GM12878 (cell line): ENCODE measurements at regions not wholly inside any gene's neighbourhood (a gene's known extent, or its start where the extent isn't known, plus 50 kb on each side); places are given as distances from the start of the nearest gene placed in this dataset.

Source experiments
- CBFB ChIP-seq: IDR thresholded peaks from 2 replicates; pipeline ENCODE4 v1.6.1; 2016; ENCODE audit warnings: antibody characterized with exemption, low read depth
- CEBPB ChIP-seq, 2 experiments: fragments of 150-350 bp in 1 of 2; IDR thresholded peaks; 2 replicates each; pipeline ENCODE4 v1.6.1; 2012 to 2014; ENCODE audit warnings: low read depth in 2 of 2, low read length in 2 of 2, borderline replicate concordance in 1 of 2, inconsistent platforms in 1 of 2
- CHD4 ChIP-seq: fragments of 200-600 bp; sonication (generic); IDR thresholded peaks from 2 replicates; pipeline ENCODE4 v1.6.1; 2016; ENCODE audit warnings: mild to moderate bottlenecking
- CTCF ChIP-seq, 3 experiments: IDR thresholded peaks in 2 of 3; conservative IDR thresholded peaks in 1 of 3; 2 replicates each; pipeline ENCODE4 v1.5.1; 2011; ENCODE audit warnings: low read depth in 3 of 3, low read length in 3 of 3, mild to moderate bottlenecking in 3 of 3, control low read depth in 2 of 3, moderate library complexity in 2 of 3, inconsistent platforms in 1 of 3, mixed read lengths in 1 of 3; ENCODE audit not compliant: control insufficient read depth in 2 of 3, insufficient read depth in 1 of 3; ENCODE audit errors: extremely low read depth in 1 of 3
- ETV6 ChIP-seq, 2 experiments: fragments of 450-650 bp in 1 of 2; IDR thresholded peaks in 1 of 2; conservative IDR thresholded peaks in 1 of 2; 2 replicates each; pipeline ENCODE4 v1.6.1; 2014; ENCODE audit warnings: antibody characterized with exemption in 1 of 2, borderline replicate concordance in 1 of 2, low read depth in 1 of 2, mild to moderate bottlenecking in 1 of 2, moderate library complexity in 1 of 2
- EZH2 ChIP-seq: IDR thresholded peaks from 2 replicates; pipeline ENCODE4 v1.6.1; 2012; ENCODE audit warnings: low read depth, mild to moderate bottlenecking, control low read depth, inconsistent platforms, low read length, borderline replicate concordance; ENCODE audit not compliant: control insufficient read depth
- NFYB ChIP-seq: IDR thresholded peaks from 2 replicates; pipeline ENCODE4 v1.6.1; 2011; ENCODE audit warnings: low read depth, mild to moderate bottlenecking, low read length, improper control_type of control experiment, moderate library complexity; ENCODE audit not compliant: insufficient read depth
- NR2C2 ChIP-seq: IDR thresholded peaks from 2 replicates; pipeline ENCODE4 v1.6.1; 2011; ENCODE audit warnings: borderline replicate concordance, low read depth; ENCODE audit not compliant: control insufficient read depth, insufficient read length
- RAD21 ChIP-seq: IDR thresholded peaks from 2 replicates; pipeline ENCODE4 v1.6.1; 2011; ENCODE audit warnings: mild to moderate bottlenecking, low read depth, low read length, moderate library complexity; ENCODE audit not compliant: insufficient read depth
- REST ChIP-seq: IDR thresholded peaks from 2 replicates; pipeline ENCODE4 v1.6.1; 2012; ENCODE audit warnings: mild to moderate bottlenecking, low read depth, low read length
- SRF ChIP-seq, 2 experiments: IDR thresholded peaks; 2 replicates each; pipeline ENCODE4 v1.6.1; 2011; ENCODE audit warnings: low read depth in 2 of 2, low read length in 2 of 2, mild to moderate bottlenecking in 1 of 2, moderate library complexity in 1 of 2
- ZBTB33 ChIP-seq: fragments of 450-650 bp; IDR thresholded peaks from 2 replicates; pipeline ENCODE4 v1.6.1; 2017; ENCODE audit warnings: mild to moderate bottlenecking
- ZNF592 ChIP-seq: fragments of 450-650 bp; IDR thresholded peaks from 2 replicates; pipeline ENCODE4 v1.6.1; 2017; ENCODE audit warnings: mild to moderate bottlenecking, moderate library complexity

- TF ChIP-seq CTCF (IDR thresholded peaks at IDR 0.05 in 2 of 3, conservative IDR thresholded peaks at IDR 0.05 in 1 of 3; ENCODE audit: control insufficient read depth in 2 of 3, extremely low read depth in 1 of 3, insufficient read depth in 1 of 3, low read depth in 3 of 3, low read length in 3 of 3) = no peak
- no peak for TF ChIP-seq SRF (IDR thresholded peaks at IDR 0.05; ENCODE audit: low read depth in 2 of 2, low read length in 2 of 2)
- no peak for TF ChIP-seq ZBTB33
- no peak for TF ChIP-seq RAD21
- TF ChIP-seq ETV6 (conservative IDR thresholded peaks at IDR 0.05 in 1 of 2, IDR thresholded peaks at IDR 0.05 in 1 of 2; ENCODE audit: borderline replicate concordance in 1 of 2, low read depth in 1 of 2) = no peak
- TF ChIP-seq CEBPB (IDR thresholded peaks at IDR 0.05; ENCODE audit: borderline replicate concordance in 1 of 2, low read depth in 2 of 2, low read length in 2 of 2) = no peak
- TF ChIP-seq EZH2 = no peak
- TF ChIP-seq NR2C2 = no peak
- no peak for TF ChIP-seq CHD4
- TF ChIP-seq REST = no peak
- no peak for TF ChIP-seq ZNF592
- TF ChIP-seq NFYB = no peak
- no peak for TF ChIP-seq CBFB
These were observed 1364.9 kb upstream of the MIR17HG start for GRCh38 chr13:89982407-89983095.
